Heart left ventricle (tissue), 13 donors: ENCODE measurements at regions not wholly inside any gene's neighbourhood (a gene's known extent, or its start where the extent isn't known, plus 50 kb on each side); places are given as distances from the start of the nearest gene placed in this dataset.

Experiments
- CTCF ChIP-seq, 12 donors: fragments of 200-600 bp; sonication (generic) in 4 of 12; IDR thresholded peaks; one replicate each; pipeline versions ENCODE4 v1.5.0 to v1.8.0; 2018 to 2022; ENCODE audit warnings: antibody characterized with exemption in 12 of 12, mild to moderate bottlenecking in 5 of 12
- POLR2A ChIP-seq, 2 donors: fragments of 450-650 bp; IDR thresholded peaks; one replicate each; pipeline ENCODE4 v1.6.1; 2017; ENCODE audit warnings: antibody characterized with exemption in 2 of 2, mild to moderate bottlenecking in 2 of 2, moderate library complexity in 2 of 2
- donor health status: ischemic (EF 13 %, LVEDD 7.1; RV severe dilation, severe dysfunction).
- donor health status: DM: no; HTN: yes; CAD: no.
- donor health status: DM: no; HTN: no; CAD: no.
- donor health status: ischemic (EF 25% LVEDD 6.9; RV normal size, moderate dysfunction).
- donor health status: ischemic (EF 25% LVEDD 5.7; RV mildly dilated, moderate dysfunction).
- donor health status: ischemic (EF 35%, LVEDD 5.7; RV mildly dilated, moderate dysfunction).
- donor health status: nonischemic (EF 11% LVEDD 7.7; RV severe dilation, severe dysfunction).
- donor health status: DM: yes; HTN: yes; CAD: no.
- donor health status: PGD.
- donor health status: ischemic (EF 29% LVEDD 5.4; RV normal size, mild dysfunction).
- donor health status: nonischemic (EF 23%, LVEDD 6.1; RV moderate dilation, normal function).

GRCh38 chr6:3651698-3652229 lies 99.7 kb downstream of the PXDC1 start:
- no peak for TF ChIP-seq CTCF (IDR thresholded peaks at IDR 0.05)
- TF ChIP-seq POLR2A (IDR thresholded peaks at IDR 0.05): no peak
